Suprapubic skin (tissue), 3 donors: ENCODE measurements at regions not wholly inside any gene's neighbourhood (a gene's known extent, or its start where the extent isn't known, plus 50 kb on each side); places are given as distances from the start of the nearest gene placed in this dataset.

Source experiments
- CTCF ChIP-seq, 2 donors: fragments of 200-600 bp in 1 of 2; fragments of 450-650 bp in 1 of 2; sonication (generic) in 1 of 2; IDR thresholded peaks; one replicate each; pipeline ENCODE4 v1.5.1; 2016 to 2019; ENCODE audit warnings: antibody characterized with exemption in 2 of 2, mild to moderate bottlenecking in 1 of 2, moderate library complexity in 1 of 2
- POLR2A ChIP-seq, 2 donors: fragments of 450-650 bp; IDR thresholded peaks; one replicate each; pipeline ENCODE4 v1.6.1; 2017; ENCODE audit warnings: antibody characterized with exemption in 2 of 2, mild to moderate bottlenecking in 2 of 2, moderate library complexity in 2 of 2

GRCh38 chr9:32004431-32005076, 379.9 kb upstream of the ACO1 start:
- TF ChIP-seq CTCF (IDR thresholded peaks at IDR 0.05) (no peak), POLR2A (IDR thresholded peaks at IDR 0.05) (no peak)
